ENCODE measurements at regions not wholly inside any gene's neighbourhood (a gene's known extent, or its start where the extent isn't known, plus 50 kb on each side); places are given as distances from the start of the nearest gene placed in this dataset.
"Not testable (repeated sequence)": the region's sequence is repeated elsewhere in the genome, so short reads cannot be mapped to it uniquely, and the experiment has no call there.

DNA sequence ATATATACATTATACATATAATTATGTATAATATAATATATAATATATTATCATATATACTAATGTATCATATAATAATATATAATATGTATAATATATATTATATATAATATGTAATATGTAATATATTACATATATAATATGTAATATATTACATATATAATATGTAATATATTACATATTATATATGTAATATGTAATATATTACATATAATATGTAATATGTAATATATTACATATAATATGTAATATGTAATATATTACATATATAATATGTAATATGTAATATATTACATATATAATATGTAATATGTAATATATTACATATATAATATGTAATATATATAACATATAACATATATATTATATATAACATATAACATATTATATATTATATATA is 1020.9 kb downstream of the KCNMA1 start:
- TF ChIP-seq EZH2 (IDR thresholded peaks at IDR 0.05); POLR2A (IDR thresholded peaks at IDR 0.05; ENCODE audit: borderline replicate concordance, extremely low read depth, insufficient read depth, insufficient read length); FOSL1 (IDR thresholded peaks at IDR 0.05; ENCODE audit: low read depth); ZNF274 (IDR thresholded peaks at IDR 0.05; ENCODE audit: low read depth, low read length); SIN3A (IDR thresholded peaks at IDR 0.05; ENCODE audit: low read depth); SP1 (IDR thresholded peaks at IDR 0.05; ENCODE audit: low read depth); POLR2AphosphoS5 (IDR thresholded peaks at IDR 0.05; ENCODE audit: low read depth, low read length): not testable (repeated sequence)
- TF ChIP-seq, protein P1, sequence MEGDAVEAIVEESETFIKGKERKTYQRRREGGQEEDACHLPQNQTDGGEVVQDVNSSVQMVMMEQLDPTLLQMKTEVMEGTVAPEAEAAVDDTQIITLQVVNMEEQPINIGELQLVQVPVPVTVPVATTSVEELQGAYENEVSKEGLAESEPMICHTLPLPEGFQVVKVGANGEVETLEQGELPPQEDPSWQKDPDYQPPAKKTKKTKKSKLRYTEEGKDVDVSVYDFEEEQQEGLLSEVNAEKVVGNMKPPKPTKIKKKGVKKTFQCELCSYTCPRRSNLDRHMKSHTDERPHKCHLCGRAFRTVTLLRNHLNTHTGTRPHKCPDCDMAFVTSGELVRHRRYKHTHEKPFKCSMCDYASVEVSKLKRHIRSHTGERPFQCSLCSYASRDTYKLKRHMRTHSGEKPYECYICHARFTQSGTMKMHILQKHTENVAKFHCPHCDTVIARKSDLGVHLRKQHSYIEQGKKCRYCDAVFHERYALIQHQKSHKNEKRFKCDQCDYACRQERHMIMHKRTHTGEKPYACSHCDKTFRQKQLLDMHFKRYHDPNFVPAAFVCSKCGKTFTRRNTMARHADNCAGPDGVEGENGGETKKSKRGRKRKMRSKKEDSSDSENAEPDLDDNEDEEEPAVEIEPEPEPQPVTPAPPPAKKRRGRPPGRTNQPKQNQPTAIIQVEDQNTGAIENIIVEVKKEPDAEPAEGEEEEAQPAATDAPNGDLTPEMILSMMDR (IDR thresholded peaks at IDR 0.05 in 2 of 3, conservative IDR thresholded peaks at IDR 0.05 in 1 of 3; ENCODE audit: borderline replicate concordance in 1 of 3, insufficient read depth in 1 of 3, low read depth in 2 of 3, low read length in 2 of 3) = not testable (repeated sequence)
- TF ChIP-seq, protein P2, sequence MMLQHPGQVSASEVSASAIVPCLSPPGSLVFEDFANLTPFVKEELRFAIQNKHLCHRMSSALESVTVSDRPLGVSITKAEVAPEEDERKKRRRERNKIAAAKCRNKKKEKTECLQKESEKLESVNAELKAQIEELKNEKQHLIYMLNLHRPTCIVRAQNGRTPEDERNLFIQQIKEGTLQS (IDR thresholded peaks at IDR 0.05) = not testable (repeated sequence)
